Thyroid gland (tissue), 4 donors: ENCODE measurements at regions not wholly inside any gene's neighbourhood (a gene's known extent, or its start where the extent isn't known, plus 50 kb on each side); places are given as distances from the start of the nearest gene placed in this dataset.

Experiments
- POLR2A ChIP-seq, 2 donors: fragments of 450-650 bp; IDR thresholded peaks; one replicate each; pipeline ENCODE4 v1.6.1; 2017; ENCODE audit warnings: antibody characterized with exemption in 2 of 2, mild to moderate bottlenecking in 2 of 2, moderate library complexity in 1 of 2
- TF ChIP-seq, protein P1 (sequence below), 6 experiments: fragments of 200-600 bp in 3 of 6; fragments of 450-650 bp in 3 of 6; sonication (generic) in 3 of 6; IDR thresholded peaks; one replicate each; pipeline ENCODE4 v1.5.1; 2016 to 2019; ENCODE audit warnings: antibody characterized with exemption in 6 of 6, mild to moderate bottlenecking in 2 of 6, inconsistent platforms in 1 of 6, moderate library complexity in 1 of 6

GRCh38 chr17:13070732-13071131 lies 52.9 kb upstream of the ELAC2 start:
- TF ChIP-seq POLR2A (IDR thresholded peaks at IDR 0.05), result no peak
- TF ChIP-seq, protein P1, sequence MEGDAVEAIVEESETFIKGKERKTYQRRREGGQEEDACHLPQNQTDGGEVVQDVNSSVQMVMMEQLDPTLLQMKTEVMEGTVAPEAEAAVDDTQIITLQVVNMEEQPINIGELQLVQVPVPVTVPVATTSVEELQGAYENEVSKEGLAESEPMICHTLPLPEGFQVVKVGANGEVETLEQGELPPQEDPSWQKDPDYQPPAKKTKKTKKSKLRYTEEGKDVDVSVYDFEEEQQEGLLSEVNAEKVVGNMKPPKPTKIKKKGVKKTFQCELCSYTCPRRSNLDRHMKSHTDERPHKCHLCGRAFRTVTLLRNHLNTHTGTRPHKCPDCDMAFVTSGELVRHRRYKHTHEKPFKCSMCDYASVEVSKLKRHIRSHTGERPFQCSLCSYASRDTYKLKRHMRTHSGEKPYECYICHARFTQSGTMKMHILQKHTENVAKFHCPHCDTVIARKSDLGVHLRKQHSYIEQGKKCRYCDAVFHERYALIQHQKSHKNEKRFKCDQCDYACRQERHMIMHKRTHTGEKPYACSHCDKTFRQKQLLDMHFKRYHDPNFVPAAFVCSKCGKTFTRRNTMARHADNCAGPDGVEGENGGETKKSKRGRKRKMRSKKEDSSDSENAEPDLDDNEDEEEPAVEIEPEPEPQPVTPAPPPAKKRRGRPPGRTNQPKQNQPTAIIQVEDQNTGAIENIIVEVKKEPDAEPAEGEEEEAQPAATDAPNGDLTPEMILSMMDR (IDR thresholded peaks at IDR 0.05), result no peak
